ENCODE measurements at regions not wholly inside any gene's neighbourhood (a gene's known extent, or its start where the extent isn't known, plus 50 kb on each side); places are given as distances from the start of the nearest gene placed in this dataset.

DNA sequence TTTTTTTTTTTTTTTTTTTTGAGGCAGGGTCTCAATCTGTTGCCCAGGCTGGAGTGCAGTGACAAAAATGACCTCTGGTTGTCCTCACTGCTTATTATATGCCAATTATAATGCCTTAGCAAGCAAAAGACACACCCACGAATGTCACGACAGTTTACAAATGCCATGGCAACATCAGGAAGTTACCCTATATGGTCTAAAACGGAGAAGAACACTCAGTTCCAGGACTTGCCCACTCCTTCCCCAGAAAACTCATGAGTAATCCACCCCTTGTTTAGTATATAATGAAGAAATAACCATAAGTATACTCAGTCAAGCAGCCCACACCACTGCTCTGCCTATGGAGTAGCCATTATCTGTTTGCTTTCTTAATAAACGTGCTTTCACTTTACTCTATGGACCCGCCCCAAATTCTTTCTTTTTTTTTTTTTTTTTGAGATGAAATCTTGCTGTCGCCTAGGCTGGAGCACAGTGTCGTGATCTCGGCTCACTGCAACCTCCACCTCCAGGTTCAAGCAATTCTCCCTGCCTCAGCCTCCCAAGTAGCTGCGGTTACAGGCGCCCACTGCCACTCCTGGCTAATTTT, 106.2 kb downstream of the SMIM20 start:
- Histone ChIP-seq H3K27me3 (no peaks in the 10 kb centered on the region), H4K20me1 (ENCODE audit: insufficient read depth, poor library complexity, severe bottlenecking) (no peaks in the 10 kb centered on the region), H3K79me2 (no peaks in the 10 kb centered on the region), H3K4me1 (ENCODE audit: insufficient read depth) (peaks cover 24% of the 10 kb centered on the region), H3K27ac (peak overlapping the region; percentile 59), H3K4me3 (no peak overlapping the region), H3K9me3 (ENCODE audit: low read depth) (no peaks in the 10 kb centered on the region), H3K9me2 (replicated peaks; ENCODE audit: insufficient read depth) (no peaks in the 10 kb centered on the region), H3K36me3 (replicated peaks; ENCODE audit: insufficient read depth, low read depth) (no peaks in the 10 kb centered on the region), H2AFZ (no peak overlapping the region), H3K4me2 (no peak overlapping the region)
- peak; percentile 27 for DNase-seq (ENCODE audit: low spot score)
- WGBS (ENCODE audit: low lambda C conversion rate, missing lambda C conversion rate), result 70% methylated on average over 10 of the region's 10 CpGs
- no peak for TF ChIP-seq EZH2 (IDR thresholded peaks at IDR 0.05; ENCODE audit: borderline replicate concordance)
- TF ChIP-seq EZH2phosphoT487 (IDR thresholded peaks at IDR 0.05; ENCODE audit: low read depth, severe bottlenecking, unreplicated experiment), result no peak
- TF ChIP-seq, protein P1, sequence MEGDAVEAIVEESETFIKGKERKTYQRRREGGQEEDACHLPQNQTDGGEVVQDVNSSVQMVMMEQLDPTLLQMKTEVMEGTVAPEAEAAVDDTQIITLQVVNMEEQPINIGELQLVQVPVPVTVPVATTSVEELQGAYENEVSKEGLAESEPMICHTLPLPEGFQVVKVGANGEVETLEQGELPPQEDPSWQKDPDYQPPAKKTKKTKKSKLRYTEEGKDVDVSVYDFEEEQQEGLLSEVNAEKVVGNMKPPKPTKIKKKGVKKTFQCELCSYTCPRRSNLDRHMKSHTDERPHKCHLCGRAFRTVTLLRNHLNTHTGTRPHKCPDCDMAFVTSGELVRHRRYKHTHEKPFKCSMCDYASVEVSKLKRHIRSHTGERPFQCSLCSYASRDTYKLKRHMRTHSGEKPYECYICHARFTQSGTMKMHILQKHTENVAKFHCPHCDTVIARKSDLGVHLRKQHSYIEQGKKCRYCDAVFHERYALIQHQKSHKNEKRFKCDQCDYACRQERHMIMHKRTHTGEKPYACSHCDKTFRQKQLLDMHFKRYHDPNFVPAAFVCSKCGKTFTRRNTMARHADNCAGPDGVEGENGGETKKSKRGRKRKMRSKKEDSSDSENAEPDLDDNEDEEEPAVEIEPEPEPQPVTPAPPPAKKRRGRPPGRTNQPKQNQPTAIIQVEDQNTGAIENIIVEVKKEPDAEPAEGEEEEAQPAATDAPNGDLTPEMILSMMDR (IDR thresholded peaks at IDR 0.05; ENCODE audit: poor library complexity), result no peak

DNA sequence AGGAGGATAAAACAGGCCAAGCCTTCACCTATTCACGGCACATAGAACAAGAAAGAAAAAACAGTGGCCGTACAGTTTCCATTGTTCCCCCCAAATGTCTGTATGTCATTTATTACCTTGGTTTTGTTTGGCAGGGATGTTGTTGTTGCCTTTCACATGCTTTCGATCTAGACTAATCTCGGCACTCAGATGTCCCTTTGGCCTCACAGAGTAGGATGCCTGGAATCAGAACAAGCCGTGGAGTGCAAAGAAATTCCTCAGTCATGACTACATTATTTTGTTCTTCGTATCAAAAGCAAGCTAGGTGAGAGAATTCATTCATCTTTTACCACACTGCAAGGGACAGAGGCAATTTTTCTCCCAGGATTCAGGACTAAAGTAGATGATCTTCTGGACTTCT, 106.9 kb downstream of the SMIM20 start:
- Histone ChIP-seq H3K27me3 (no peaks in the 10 kb centered on the region), H3K4me2 (no peak overlapping the region), H3K9me3 (ENCODE audit: low read depth) (no peaks in the 10 kb centered on the region), H3K4me3 (no peak overlapping the region), H3K79me2 (no peaks in the 10 kb centered on the region), H3K9me2 (replicated peaks; ENCODE audit: insufficient read depth) (no peaks in the 10 kb centered on the region), H3K4me1 (ENCODE audit: insufficient read depth) (peaks cover 24% of the 10 kb centered on the region), H3K27ac (peak overlapping the region; percentile 59), H3K36me3 (replicated peaks; ENCODE audit: insufficient read depth, low read depth) (no peaks in the 10 kb centered on the region), H4K20me1 (ENCODE audit: insufficient read depth, poor library complexity, severe bottlenecking) (no peaks in the 10 kb centered on the region), H2AFZ (no peak overlapping the region)
- no peak for DNase-seq (ENCODE audit: low spot score)
- WGBS (ENCODE audit: low lambda C conversion rate, missing lambda C conversion rate), result 76% methylated on average over 6 of the region's 6 CpGs
- TF ChIP-seq EZH2 (IDR thresholded peaks at IDR 0.05; ENCODE audit: borderline replicate concordance), result no peak
- TF ChIP-seq, protein P1 (IDR thresholded peaks at IDR 0.05; ENCODE audit: poor library complexity), result no peak
- TF ChIP-seq EZH2phosphoT487 (IDR thresholded peaks at IDR 0.05; ENCODE audit: low read depth, severe bottlenecking, unreplicated experiment), result no peak

- H3K9me3 ChIP-seq (ENCODE audit: low read depth), result no peaks in the 10 kb centered on the region
- peaks cover 24% of the 10 kb centered on the region for H3K4me1 ChIP-seq (ENCODE audit: insufficient read depth)
- H3K4me3 ChIP-seq, result no peak overlapping the region
- H3K36me3 ChIP-seq (replicated peaks; ENCODE audit: insufficient read depth, low read depth), result no peaks in the 10 kb centered on the region
- 48% methylated on average over 8 of the region's 8 CpGs for WGBS (ENCODE audit: low lambda C conversion rate, missing lambda C conversion rate)
- H3K4me2 ChIP-seq, result peak overlapping the region; percentile 50
- H2AFZ ChIP-seq, result no peak overlapping the region
- H3K27ac ChIP-seq, result peak overlapping the region; percentile 54
- no peaks in the 10 kb centered on the region for H3K9me2 ChIP-seq (replicated peaks; ENCODE audit: insufficient read depth)
- DNase-seq (ENCODE audit: low spot score), result no peak
- no peaks in the 10 kb centered on the region for H4K20me1 ChIP-seq (ENCODE audit: insufficient read depth, poor library complexity, severe bottlenecking)
- TF ChIP-seq EZH2 (IDR thresholded peaks at IDR 0.05; ENCODE audit: borderline replicate concordance), result no peak
- TF ChIP-seq, protein P1 (IDR thresholded peaks at IDR 0.05; ENCODE audit: poor library complexity), result no peak
- no peak for TF ChIP-seq EZH2phosphoT487 (IDR thresholded peaks at IDR 0.05; ENCODE audit: low read depth, severe bottlenecking, unreplicated experiment)
- no peaks in the 10 kb centered on the region for H3K27me3 ChIP-seq
- H3K79me2 ChIP-seq, result no peaks in the 10 kb centered on the region
Measured at GRCh38 chr4:26021417-26022345, 107.7 kb downstream of the SMIM20 start.

Data from hepatocyte (in vitro differentiated cells).